DMS 273 treated with DMSO at 0.1 percent for 48 hours (cell line): ENCODE measurements at regions not wholly inside any gene's neighbourhood (a gene's known extent, or its start where the extent isn't known, plus 50 kb on each side); places are given as distances from the start of the nearest gene placed in this dataset.
"Not testable (repeated sequence)": the region's sequence is repeated elsewhere in the genome, so short reads cannot be mapped to it uniquely, and the experiment has no call there.

Experiments
- DNase-seq: peaks from one replicate; lab custom pipeline; 2025; lab: John Stamatoyannopoulos, UW

DNA sequence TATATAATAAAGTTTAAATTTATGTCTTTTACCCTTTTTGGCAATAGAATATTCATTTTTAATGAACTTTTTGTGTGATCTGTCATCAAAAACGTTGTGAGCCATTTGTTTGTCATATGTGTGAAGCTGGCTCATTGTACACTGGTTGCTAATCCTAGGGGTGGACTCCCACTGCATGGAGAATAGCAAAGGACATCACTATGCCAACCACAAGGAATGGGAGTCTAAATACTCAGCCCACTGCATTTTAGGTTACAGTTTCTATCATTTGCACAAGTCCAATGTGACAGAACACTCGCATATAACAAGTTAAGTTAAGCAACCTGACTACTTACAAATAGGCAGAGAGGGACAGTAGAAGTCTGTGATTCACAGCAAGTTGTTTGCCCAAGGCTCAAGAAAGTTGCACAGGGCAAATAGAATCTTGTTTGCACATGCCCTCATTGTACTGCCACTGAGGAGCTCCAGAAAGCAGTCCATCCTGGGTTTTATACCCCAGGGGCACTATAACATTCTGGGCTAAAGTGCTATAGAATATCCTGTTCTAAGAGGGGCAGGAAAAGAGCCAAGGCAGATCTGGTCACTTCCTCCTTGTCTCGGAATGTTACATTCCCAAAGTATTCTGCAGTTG lies 545.9 kb upstream of the GCFC2 start:
- no peak for DNase-seq

DNA sequence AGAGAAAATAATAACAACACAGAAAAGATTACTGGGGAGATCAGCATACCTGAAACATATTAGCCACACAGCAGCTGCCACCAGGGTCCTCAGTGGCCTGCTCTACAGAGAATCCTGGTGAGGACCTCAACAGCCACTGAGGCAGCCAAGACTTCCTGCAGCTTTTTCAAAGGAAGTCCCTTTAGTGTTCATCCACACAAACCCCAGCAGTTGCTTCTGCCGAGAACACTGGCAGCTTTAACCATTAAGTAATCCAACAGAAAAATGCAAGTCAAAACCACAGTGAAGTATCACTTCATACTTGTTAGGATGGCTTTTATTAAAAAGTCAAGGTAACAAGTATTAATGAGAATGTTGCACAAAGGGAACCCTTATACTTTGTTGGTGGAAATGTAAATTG lies 542.0 kb upstream of the GCFC2 start:
- DNase-seq = no peak

DNA sequence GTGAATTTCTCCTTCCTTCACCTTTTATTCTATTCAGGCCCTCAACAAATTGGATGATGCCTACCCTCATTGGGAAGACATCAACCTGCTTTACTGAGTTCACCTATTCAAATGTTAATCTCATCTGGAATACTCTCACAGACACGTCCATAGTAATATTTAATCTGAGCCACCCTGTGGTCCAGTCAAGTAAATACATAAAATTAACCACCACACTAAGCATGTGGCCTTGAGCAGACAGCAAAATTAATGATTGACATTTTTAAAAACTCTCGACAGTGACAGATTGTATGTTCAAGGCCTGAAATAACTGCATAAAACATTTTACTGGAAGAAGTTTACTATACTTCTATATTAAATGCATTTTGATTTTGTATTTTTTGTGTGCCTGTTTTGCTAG lies 540.6 kb upstream of the GCFC2 start:
- DNase-seq = no peak

DNA sequence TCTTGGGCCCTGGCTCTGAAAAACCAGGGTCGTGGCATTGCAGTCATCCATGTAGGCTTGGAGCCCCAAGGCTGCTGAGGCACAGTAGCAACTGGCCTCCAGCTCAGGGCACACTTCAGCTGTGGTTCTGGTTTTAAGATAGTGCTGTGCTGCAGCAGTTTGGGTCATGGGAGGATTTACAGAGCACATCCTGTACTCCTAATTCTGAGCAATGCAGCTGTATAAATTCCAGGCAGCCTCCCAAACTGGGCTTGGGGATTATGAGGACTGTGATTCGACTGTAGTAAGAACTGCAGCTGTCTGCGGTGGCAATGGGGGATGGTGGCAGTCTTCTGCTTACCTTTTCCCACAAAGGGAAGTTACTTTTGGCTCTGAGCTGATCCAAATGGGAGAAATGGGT lies 536.3 kb upstream of the GCFC2 start:
- no peak for DNase-seq

DNA sequence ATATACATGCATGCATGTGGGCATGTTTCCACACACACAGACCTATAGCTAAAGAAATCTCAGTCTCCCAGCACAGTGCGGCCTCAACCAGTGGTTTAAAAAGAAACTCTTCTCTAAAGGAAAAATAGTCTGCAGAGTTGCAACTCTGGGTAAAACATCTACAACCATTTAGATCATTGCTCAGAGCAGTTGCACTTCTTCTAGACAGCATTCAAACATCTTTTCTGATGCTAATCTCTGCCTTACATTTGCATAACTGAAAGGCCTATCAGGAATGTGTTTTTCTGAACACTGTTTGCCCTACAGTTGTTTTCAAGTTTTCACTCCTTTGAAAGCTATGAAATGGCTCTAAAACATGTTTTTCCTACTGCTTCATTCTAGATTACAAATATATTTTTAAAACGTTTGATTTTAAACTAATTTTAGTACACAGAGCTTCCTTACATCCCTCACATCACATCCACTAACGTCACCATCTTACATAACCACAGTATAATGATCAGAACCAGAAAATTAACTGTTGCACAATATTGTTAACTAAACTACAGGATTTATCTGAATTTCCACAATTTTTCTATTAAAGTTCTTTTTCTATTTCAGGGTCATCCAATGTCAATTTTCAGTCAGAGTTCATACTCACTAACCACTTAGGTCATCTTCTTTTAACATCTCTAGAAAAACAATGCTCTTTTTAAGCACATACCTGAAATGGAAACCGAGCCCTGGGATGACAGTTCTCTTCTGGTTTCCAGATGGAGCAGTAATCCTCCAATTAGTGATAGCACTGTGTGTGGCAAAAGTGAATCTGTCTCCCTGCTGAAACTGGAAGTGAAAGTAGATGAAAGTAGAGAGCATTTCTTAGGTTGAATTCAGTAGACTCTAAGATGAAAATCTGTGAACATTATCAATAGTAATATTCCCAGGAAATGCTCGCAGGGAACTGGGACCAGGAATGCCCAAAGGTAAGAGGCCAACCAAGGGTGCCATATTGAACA lies 501.6 kb upstream of the GCFC2 start:
- no peak for DNase-seq

DNA sequence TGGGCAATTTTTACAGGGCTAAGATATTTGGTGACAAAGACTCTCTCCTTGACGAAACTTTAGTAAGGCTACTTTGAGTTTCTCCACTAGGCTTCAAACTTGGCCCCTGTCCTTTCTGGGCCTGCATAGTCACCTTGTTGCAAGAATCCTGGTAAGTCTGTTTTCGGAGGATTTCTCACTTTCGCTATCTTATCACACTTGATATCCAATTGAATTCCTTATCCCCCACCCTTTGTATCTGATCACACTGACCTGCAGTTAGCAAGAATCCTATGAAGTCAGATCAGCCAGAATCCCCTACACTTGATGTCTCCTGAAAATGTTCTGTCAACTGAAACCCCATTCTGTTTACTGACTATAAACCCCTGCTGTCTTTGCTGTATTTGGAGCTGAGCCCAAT lies 499.8 kb upstream of the GCFC2 start:
- DNase-seq = no peak

DNA sequence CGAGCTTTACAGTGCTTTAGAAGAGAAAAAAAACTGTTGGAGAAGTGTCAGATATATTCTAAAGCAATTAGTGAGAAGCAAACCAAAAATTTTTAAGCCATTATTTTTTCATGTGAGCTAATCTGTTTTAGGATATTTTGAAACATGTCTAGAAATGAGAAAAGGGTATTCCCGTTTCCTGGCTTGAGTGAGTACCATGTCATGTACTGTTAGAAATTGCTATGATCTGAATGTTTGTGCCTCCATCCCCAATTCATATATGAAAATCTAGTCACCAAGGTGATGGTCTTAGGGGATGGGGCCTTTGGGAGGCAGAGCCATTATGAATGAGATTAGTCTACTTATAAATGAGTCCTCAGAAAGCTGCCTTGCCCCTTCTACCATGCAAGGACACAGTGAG lies 493.3 kb upstream of the GCFC2 start:
- DNase-seq = no peak

DNA sequence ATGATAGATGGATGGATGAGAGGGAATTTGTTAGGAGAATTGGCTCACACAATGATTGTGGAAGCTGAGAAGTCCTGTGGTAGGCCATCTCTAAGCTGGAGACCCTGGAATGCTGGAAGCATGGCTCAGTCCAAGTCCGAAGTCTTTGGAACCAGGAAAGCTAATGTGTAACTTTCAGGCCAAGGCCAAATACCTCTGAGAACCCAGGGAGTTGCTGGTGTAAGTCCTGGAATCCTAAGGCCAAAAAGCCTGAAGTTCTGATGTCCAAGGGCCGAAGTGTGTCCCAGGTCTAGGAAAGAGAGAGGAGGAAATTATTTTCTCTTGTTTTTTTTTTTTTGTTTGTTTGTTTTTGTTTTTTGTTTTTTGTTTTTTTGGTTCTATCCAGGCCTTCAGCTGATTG lies 492.2 kb upstream of the GCFC2 start:
- no peak for DNase-seq

DNA sequence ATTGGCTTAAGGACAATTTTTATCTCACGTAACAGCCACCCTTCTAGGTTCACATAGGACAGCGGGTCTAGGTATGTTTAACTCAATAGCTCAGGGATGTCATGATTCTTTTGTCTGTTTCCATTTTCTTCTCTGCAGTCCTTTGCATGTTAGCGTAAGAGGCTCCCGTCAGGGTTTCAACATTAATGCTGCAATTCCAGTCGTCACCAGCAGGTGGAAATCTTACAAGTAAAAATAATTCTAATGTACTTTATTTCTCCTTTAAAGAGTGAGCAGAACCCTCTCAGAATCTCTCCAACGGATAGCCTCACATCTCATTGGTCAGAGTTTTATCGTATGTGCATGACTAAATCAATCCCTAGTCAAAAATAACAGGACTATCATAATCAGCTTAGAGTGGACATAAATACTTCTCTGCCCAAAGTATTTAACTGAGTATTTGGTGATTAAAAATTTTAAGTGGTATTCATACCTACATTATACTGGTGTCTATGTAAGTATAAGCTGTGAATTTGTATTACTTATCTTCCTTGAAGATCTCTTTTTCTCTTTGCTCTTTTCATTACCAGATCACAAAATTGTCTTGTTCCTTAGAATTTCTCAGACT lies 487.2 kb upstream of the GCFC2 start:
- peak; percentile 1 for DNase-seq

DNA sequence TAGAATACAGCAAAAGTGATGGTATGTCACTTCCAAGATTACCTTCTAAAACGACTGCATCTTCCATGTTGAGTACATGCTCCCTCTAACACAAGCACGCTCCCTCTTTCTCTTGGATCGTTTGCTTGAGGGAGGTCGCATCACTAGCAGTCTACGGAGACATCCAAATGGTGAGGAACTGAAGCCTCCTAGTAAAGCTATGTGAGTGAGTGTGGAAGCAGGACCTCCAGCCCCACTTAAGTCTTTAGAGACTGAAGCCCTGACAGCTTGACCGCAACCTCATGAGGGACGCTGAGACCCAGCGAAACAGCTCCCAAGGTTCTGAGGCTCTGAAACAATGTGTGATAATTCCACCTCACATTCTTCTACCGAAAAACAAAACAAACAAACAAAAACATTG lies 486.7 kb upstream of the GCFC2 start:
- DNase-seq = no peak

DNA sequence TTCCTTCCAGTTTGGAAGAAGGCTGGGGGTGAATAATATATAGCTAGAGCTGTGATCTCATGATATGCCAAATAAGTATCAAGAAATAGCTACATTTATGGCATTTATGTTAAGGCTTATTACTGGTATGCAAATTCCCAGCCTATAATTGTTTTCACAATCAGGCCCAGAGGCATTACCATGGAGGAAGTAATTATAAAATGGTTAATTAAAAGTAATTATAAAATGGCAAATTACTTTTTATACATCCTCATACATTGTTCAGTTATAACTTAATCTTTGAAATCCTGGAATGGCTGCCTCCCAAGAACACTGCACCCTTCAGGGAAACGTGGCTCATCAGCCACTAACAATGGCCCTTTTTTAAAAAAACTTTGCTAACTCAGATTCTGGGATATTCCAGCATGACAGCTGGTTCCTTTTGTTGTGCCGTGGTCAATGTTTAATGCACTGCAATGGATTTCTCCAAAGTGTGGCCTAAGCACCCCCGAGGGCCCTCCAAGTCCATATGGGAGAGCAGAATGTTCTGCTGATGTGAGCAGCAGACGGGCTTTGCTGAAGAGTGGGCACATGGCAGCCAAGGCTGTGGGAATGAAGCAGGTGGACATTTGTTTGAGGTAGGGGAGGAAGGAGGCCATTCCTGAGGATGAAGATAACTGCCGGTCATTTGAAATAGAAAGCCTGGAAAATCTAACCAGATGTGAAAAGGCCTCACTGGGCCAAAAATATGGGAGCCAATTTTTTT lies 483.5 kb upstream of the GCFC2 start:
- no peak for DNase-seq

DNA sequence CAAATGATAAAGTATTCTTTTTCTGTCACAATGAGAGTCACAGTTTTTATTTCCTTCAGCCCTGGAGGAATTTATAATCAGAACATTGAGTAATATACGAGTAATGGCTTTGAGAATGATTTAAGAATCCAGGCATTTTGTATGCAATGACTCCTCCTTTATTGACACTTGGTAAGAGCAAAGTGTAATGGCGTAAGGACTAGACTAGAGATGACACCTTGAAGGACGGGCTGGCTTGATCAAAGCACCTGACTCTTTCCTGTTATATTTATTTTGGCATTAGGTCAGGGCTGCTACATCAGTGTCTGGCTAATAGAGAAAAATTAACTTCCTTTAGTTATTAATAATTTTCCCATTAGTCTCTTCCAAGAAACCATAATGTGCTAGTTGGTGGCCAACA lies 482.4 kb upstream of the GCFC2 start:
- DNase-seq = no peak

DNA sequence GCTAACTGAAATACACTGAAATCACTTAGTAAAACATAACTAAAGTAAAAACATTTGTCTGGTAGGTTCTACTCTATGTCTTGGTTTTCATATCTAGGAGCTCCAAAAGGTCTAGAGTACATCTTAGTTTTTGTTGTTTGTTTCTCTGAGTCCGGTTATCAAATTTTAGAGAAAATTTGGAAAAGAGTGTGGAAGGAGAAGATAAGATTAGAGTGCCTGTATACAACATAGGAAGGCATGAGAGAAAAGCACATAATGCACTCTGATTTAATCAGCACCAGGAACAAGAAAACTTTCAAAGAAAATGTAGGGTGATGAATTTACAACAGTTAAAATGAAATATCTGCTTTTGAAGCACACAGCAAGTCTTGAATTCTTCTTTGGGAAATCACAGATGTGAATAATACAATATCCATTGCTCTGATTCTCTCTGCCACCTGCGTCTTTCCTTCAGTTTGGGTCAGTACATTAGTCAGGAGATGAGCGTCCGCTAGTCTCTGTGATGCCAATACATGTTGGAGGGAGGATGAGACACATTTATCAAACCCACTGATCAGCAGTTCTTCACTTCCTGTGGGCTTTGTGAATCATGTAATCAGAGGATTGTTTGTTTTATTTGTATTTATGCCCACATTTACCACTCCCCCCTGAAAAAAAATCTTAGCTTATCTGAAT lies 477.8 kb upstream of the GCFC2 start:
- no peak for DNase-seq

DNA sequence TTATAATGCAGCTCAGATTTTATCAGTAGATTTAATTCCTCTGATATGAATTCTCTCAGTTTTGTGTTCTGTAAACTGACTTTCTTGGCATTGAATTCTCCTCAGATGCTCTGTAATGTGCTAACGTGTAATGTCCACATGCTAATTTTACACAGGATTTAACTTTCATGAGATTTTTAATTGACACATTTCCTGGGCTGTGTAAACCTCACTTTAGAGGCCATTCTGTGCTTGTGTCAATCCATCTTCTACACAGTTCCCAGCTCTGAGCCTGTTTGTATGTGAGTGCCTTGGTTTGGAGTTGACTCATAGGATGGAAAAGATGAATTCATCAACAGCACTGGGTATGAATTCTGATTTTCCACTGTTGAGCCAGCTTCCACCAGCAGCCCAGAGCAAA lies 476.7 kb upstream of the GCFC2 start:
- DNase-seq = no peak

DNA sequence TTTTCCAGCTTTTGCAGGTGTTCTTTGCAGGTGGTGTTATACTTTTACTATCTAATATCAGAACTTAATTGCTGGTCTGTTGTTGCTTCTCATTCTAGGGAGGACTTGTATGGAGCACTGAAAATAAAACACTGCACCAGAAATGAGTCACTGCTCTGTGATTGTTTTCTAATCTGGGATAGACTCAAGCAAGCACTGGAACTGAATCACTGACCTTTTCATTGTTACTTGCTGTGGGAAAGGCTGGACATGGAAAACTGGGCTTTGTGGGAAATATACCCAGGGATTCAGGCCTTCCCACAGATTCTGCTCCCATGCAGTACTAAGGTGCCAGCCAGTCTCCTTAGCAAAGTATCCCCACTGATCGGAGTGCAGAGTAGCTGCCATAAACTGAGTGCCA lies 470.0 kb upstream of the GCFC2 start:
- no peak for DNase-seq

DNA sequence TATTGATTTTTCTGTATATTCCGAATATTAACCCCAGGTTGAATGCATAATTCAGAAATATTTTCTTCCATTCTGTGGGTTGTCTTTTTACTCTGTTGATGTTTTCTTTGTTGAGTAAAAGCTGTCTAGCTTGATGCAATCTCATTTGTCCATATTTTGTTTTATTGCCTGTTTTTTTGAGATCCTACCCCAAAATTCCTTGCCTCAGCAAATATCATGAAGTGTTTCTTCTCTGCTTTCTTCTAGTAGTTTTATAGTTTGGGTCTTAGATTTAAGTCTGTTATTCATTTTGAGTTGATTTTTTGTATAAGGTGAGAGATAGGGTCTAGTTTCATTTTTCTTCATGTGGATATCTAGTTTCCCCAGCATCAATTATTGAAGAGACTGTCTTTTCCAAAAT lies 467.9 kb upstream of the GCFC2 start:
- no peak for DNase-seq

DNA sequence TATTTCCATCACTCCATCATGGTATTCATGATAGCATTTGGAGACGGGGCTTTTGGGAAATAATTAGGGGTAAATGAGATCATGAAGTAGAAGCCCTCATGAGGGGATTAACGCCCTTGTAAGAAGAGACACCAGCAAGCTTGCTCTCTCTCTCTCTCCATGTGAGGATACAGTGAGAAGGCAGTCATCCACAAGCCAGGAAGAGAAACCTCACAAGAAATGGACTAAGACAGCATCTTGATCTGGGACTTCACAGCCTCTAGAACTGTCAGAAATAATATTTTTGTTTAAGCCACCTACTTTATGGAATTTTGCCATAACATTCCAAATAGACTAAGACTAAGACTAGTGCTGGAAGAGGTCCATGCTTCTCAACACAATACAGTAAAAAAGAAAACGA lies 464.6 kb upstream of the GCFC2 start:
- DNase-seq = no peak

DNA sequence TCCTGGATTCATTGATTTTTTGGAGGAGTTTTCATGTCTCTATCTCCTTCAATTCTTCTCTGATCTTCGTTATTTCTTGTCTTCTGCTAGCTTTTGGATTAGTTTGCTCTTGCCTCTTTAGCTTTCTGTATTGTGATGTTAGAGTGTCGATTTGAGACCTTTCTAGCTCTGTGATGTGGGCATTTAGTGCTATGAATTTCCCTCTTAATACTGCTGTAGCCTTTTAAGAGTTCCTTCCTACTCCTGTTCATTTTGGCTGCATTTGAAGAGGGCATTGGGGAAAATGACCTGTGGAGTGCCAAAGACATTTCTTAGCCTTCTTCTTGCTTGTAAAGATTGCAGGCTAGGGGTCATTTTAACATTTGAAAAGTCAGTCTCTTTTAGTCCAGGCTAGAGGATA lies 463.8 kb upstream of the GCFC2 start:
- DNase-seq = no peak

DNA sequence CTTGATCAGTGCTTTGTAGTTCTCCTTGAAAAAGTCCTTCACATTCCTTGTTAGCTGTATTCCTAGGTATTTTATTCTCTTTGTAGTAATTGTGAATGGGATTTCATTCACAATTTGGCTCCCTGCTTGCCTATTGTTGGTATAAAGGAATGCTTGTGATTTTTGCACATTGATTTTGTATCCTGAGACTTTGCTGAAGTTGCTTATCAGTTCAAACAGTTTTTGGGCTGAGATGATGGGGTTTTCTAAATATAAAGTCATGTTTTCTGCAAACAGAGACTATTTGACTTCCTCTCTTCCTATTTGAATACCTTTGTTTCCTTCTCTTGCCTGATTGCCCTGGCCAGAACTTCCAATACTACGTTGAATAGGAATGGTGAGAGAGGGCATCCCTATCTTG lies 462.5 kb upstream of the GCFC2 start:
- DNase-seq = not testable (repeated sequence)

DNA sequence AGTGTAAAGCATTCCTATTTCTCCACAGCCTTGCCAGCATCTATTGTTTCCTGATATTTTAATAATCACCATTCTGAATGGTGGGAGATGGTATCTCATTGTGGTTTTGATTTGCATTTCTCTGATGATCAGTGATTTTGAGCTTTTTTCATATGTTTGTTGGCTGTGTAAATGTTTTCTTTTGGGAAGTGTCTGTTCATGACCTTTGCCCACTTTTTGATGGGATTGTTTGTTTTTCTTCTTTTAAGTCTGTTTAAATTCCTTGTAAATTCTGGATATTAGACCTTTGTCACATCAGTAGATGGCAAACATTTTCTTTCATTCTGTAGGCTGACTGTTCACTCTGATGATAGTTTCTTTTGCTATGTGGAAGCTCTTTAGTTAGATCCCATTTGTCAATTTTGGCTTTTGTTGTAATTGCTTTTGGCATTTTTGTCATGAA lies 461.5 kb upstream of the GCFC2 start:
- not testable (repeated sequence) for DNase-seq

DNA sequence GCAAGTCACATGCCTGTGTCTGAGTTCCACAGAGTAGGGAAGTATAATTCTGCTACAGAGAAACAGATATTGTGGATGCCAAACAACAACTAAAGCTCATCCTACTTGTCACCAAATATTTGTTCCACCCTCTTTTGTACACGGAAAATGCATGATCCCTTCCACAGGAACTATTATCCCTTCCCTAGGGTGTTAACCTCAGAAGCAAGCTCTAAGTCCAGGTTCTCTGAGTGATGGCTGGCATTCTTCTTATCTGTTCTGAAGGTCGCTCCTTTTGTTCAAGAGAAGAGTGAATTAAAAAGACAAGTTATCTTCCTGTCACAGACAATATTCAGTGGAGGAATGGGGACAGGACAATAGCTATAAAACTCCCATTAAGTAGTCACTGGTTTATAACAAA lies 460.1 kb upstream of the GCFC2 start:
- no peak for DNase-seq

DNA sequence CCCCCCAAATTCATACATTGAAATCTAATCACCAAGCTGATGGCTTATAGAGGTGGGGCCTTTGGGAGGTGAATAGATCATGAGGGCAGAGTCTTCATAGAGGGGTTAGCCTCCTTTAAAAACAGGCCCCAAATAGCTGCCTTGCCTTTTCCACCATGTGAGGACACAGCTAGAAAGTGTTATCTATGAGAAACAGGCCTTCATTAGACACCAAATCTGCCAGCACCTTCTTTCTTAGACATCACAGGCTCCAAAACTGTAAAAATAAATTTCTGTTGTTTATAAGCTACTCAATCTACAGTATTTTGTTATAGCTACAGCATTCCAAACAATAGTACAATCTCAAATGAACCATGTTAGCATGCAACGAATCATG lies 459.3 kb upstream of the GCFC2 start:
- DNase-seq = no peak
